Vagina (tissue), 2 donors: ENCODE measurements at regions not wholly inside any gene's neighbourhood (a gene's known extent, or its start where the extent isn't known, plus 50 kb on each side); places are given as distances from the start of the nearest gene placed in this dataset.

ENCODE experiments used
- POLR2A ChIP-seq, 2 donors: fragments of 450-650 bp; IDR thresholded peaks; one replicate each; pipeline ENCODE4 v1.6.1; 2017; ENCODE audit warnings: antibody characterized with exemption in 2 of 2, mild to moderate bottlenecking in 2 of 2, moderate library complexity in 2 of 2
- POLR2AphosphoS5 ChIP-seq, 2 donors: sonication (generic); formaldehyde crosslinking; IDR thresholded peaks; one replicate each; pipeline ENCODE4 v1.9.0; 2017; ENCODE audit warnings: antibody characterized with exemption in 2 of 2, mild to moderate bottlenecking in 2 of 2, low read depth in 1 of 2; ENCODE audit not compliant: insufficient read depth in 1 of 2
- TF ChIP-seq, protein P1 (sequence below), 3 experiments: fragments of 450-650 bp in 2 of 3; fragments of 200-600 bp in 1 of 3; sonication (generic) in 1 of 3; IDR thresholded peaks; one replicate each; pipeline ENCODE4 v1.5.1; 2017 to 2019; ENCODE audit warnings: antibody characterized with exemption in 3 of 3, mild to moderate bottlenecking in 2 of 3, moderate library complexity in 2 of 3

DNA sequence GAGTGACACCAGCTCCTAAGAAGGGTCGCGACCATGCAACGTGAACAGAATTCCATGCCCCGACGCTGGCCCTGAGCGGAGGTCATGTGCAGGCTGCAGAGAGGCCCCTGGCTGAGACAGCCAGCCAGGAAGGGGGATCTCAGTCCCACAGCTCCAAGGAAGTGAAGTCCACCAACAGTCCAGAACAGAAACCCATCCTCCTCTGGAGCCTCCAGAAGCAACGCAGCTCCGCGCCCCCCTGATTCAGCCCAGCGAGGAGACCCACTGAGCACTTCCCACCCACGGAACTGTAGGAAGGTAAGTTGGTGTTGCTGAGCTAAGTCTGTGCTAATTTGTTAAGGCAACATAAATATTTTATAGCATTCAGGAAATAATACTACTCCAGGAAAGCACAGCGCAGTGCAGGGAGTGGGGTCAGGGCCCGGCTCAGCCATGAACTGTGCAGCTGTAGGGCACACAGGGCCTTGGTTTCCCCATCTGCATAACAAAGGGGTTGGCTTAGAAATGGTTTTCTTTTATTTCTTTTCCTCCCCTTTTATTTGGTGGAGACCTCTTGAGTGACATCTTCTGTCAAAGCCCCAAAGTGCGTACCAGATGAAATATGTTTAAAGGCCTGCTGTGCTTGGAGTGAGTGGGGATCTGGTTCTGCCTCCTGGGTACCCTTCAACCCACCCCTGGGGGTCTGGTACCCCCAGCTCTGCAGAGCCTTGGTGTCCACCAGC is 241.1 kb upstream of the PMEPA1 start:
- TF ChIP-seq POLR2AphosphoS5 (IDR thresholded peaks at IDR 0.05; ENCODE audit: insufficient read depth in 1 of 2, low read depth in 1 of 2): no peak
- TF ChIP-seq POLR2A (IDR thresholded peaks at IDR 0.05): no peak
- TF ChIP-seq, protein P1, sequence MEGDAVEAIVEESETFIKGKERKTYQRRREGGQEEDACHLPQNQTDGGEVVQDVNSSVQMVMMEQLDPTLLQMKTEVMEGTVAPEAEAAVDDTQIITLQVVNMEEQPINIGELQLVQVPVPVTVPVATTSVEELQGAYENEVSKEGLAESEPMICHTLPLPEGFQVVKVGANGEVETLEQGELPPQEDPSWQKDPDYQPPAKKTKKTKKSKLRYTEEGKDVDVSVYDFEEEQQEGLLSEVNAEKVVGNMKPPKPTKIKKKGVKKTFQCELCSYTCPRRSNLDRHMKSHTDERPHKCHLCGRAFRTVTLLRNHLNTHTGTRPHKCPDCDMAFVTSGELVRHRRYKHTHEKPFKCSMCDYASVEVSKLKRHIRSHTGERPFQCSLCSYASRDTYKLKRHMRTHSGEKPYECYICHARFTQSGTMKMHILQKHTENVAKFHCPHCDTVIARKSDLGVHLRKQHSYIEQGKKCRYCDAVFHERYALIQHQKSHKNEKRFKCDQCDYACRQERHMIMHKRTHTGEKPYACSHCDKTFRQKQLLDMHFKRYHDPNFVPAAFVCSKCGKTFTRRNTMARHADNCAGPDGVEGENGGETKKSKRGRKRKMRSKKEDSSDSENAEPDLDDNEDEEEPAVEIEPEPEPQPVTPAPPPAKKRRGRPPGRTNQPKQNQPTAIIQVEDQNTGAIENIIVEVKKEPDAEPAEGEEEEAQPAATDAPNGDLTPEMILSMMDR (IDR thresholded peaks at IDR 0.05): no peak
